GM12878 (cell line): ENCODE measurements at regions not wholly inside any gene's neighbourhood (a gene's known extent, or its start where the extent isn't known, plus 50 kb on each side); places are given as distances from the start of the nearest gene placed in this dataset.

Experiments used
- ATAC-seq: fragments of 200-7000 bp; cut with Tn5 transposase; 3 replicates; pipeline ENCODE4 v1.9.1; 2020; ENCODE audit warnings: mild to moderate bottlenecking, moderate library complexity
- BruUV-seq: library from RNA; stranded (reverse); fragments of 400-500 nt; replicated peaks from 2 replicates; lab custom pipeline; 2021; lab: Mats Ljungman, UMichigan
- CTCF ChIA-PET: fragments of 300-600 bp; sonication (Branson Sonifier 250); formaldehyde crosslinking; extraction: SDS; loops from one replicate; lab custom pipeline; 2021; ENCODE audit warnings: inconsistent platforms; lab: Yijun Ruan, JAX
- POLR2A ChIA-PET: fragments of 350-600 bp; formaldehyde crosslinking; extraction: SDS; loops from one replicate; lab custom pipeline; 2021; ENCODE audit warnings: inconsistent platforms; lab: Charles Lee
- RAD21 ChIA-PET: fragments of 300-600 bp; sonication (Branson Sonifier 250); formaldehyde crosslinking; loops from one replicate; lab custom pipeline; 2023; ENCODE audit warnings: antibody characterized with exemption; ENCODE audit not compliant: unreplicated experiment; lab: Charles Lee
- SMC1A ChIA-PET: fragments of 300-600 bp; sonication (Branson Sonifier 250); formaldehyde crosslinking; loops from one replicate; lab custom pipeline; 2023; ENCODE audit not compliant: unreplicated experiment, uncharacterized antibody; lab: Charles Lee
- DNase-seq: peaks from one replicate; pipeline ENCODE4 v3.0.0-alpha.2; 2011; ENCODE audit warnings: low read depth, low spot score
- FAIRE-seq: peaks from 3 replicates; lab custom pipeline; 2011; peaks lifted over from hg19 to GRCh38; lab: Jason Lieb, UNC
- H2AFZ ChIP-seq: 2 replicates; pipeline ENCODE4 v1.6.0; 2011; ENCODE audit warnings: low read depth, low read length, control low read depth; ENCODE audit not compliant: control insufficient read depth
- H3K27ac ChIP-seq: 2 replicates; pipeline ENCODE4 v1.5.1; 2011; ENCODE audit warnings: control low read depth; ENCODE audit not compliant: control insufficient read depth, insufficient read depth
- H3K27me3 ChIP-seq, 2 experiments: replicated peaks in 1 of 2; 2 replicates each; pipeline versions ENCODE4 v1.6.0 to v1.6.1; 2011; ENCODE audit warnings: low read length in 1 of 2; ENCODE audit not compliant: control insufficient read depth in 2 of 2, insufficient read depth in 2 of 2
- H3K36me3 ChIP-seq, 2 experiments: 2 replicates each; pipeline ENCODE4 v1.5.1; 2011; ENCODE audit warnings: low read length in 1 of 2; ENCODE audit not compliant: control insufficient read depth in 2 of 2, insufficient read depth in 2 of 2
- H3K4me1 ChIP-seq: 2 replicates; pipeline ENCODE4 v1.6.1; 2011; ENCODE audit warnings: mild to moderate bottlenecking, low read length, moderate library complexity, mixed read lengths; ENCODE audit not compliant: control insufficient read depth, insufficient read depth
- H3K4me2 ChIP-seq: 2 replicates; pipeline ENCODE4 v1.6.0; 2011; ENCODE audit warnings: control low read depth; ENCODE audit not compliant: control insufficient read depth, insufficient read depth
- H3K4me3 ChIP-seq: fragments of 200-600 bp; sonication (generic); 2 replicates; pipeline ENCODE4 v1.5.1; 2016
- H3K79me2 ChIP-seq: 2 replicates; pipeline ENCODE4 v1.6.0; 2011; ENCODE audit warnings: low read length; ENCODE audit not compliant: control insufficient read depth, insufficient read depth
- H3K9ac ChIP-seq: 2 replicates; pipeline ENCODE4 v1.8.0; 2011; ENCODE audit warnings: low read length, control low read depth, mixed read lengths; ENCODE audit not compliant: control insufficient read depth, insufficient read depth
- H3K9me3 ChIP-seq: replicated peaks from 3 replicates; pipeline ENCODE4 v1.5.1; 2011; ENCODE audit warnings: mild to moderate bottlenecking, low read length; ENCODE audit not compliant: control insufficient read depth, insufficient read depth
- H4K20me1 ChIP-seq: 2 replicates; pipeline ENCODE4 v1.6.0; 2011; ENCODE audit not compliant: control insufficient read depth, insufficient read depth
- IKZF2 ChIP-seq, 2 experiments: fragments of 450-650 bp; IDR thresholded peaks; 2 replicates each; pipeline ENCODE4 v1.6.1; 2017; ENCODE audit warnings: mild to moderate bottlenecking in 2 of 2, moderate library complexity in 2 of 2
- KAT2A ChIP-seq: conservative IDR thresholded peaks from 2 replicates; pipeline ENCODE4 v1.6.1; 2011; ENCODE audit warnings: low read depth, low read length; ENCODE audit not compliant: control insufficient read depth
- MAX ChIP-seq: IDR thresholded peaks from 2 replicates; pipeline ENCODE4 v1.6.1; 2012; ENCODE audit warnings: low read depth, low read length, improper control_type of control experiment
- MTA2 ChIP-seq: fragments of 450-650 bp; IDR thresholded peaks from 2 replicates; pipeline ENCODE4 v1.6.1; 2016; ENCODE audit warnings: low read depth, mild to moderate bottlenecking, moderate library complexity
- MYB ChIP-seq: fragments of 150-350 bp; IDR thresholded peaks from 2 replicates; pipeline ENCODE4 v1.6.1; 2014; ENCODE audit warnings: mild to moderate bottlenecking, low read depth, low read length, borderline replicate concordance
- NBN ChIP-seq: fragments of 450-650 bp; IDR thresholded peaks from 2 replicates; pipeline ENCODE4 v1.6.1; 2016
- NFYB ChIP-seq: IDR thresholded peaks from 2 replicates; pipeline ENCODE4 v1.6.1; 2011; ENCODE audit warnings: low read depth, mild to moderate bottlenecking, low read length, improper control_type of control experiment, moderate library complexity; ENCODE audit not compliant: insufficient read depth
- NR2F1 ChIP-seq: fragments of 450-650 bp; conservative IDR thresholded peaks from 2 replicates; pipeline ENCODE4 v1.6.1; 2017; ENCODE audit warnings: mild to moderate bottlenecking
- PAX8 ChIP-seq: fragments of 450-650 bp; IDR thresholded peaks from 2 replicates; pipeline ENCODE4 v1.6.1; 2017; ENCODE audit warnings: mild to moderate bottlenecking, moderate library complexity
- PML ChIP-seq: IDR thresholded peaks from 2 replicates; pipeline ENCODE4 v1.6.1; 2012; ENCODE audit warnings: low read length, inconsistent platforms
- POU2F2 ChIP-seq: IDR thresholded peaks from 3 replicates; pipeline ENCODE4 v1.6.1; 2011; ENCODE audit warnings: low read depth, mild to moderate bottlenecking, low read length, borderline replicate concordance
- RUNX3 ChIP-seq: IDR thresholded peaks from 2 replicates; pipeline ENCODE4 v1.6.1; 2012; ENCODE audit warnings: low read length, inconsistent platforms
- SMAD1 ChIP-seq: fragments of 450-650 bp; IDR thresholded peaks from 2 replicates; pipeline ENCODE4 v1.6.1; 2018; ENCODE audit warnings: mild to moderate bottlenecking, low read depth; ENCODE audit not compliant: partially characterized antibody
- SP1 ChIP-seq: IDR thresholded peaks from one replicate; pipeline ENCODE4 v1.6.1; 2011; ENCODE audit warnings: low read depth, low read length
- STAT3 ChIP-seq: IDR thresholded peaks from 2 replicates; pipeline ENCODE4 v1.6.1; 2011; ENCODE audit warnings: low read depth, low read length, improper control_type of control experiment
- WGBS: methylation state at CpG from one replicate; pipeline ENCODE4 v1.1.6; 2016; ENCODE audit warnings: low lambda C conversion rate; ENCODE audit not compliant: insufficient replicate concordance, insufficient coverage; ENCODE audit errors: missing lambda C conversion rate; 5-methylcytosine and 5-hydroxymethylcytosine counted together
- in situ Hi-C: fragments of 300-500 bp; cut with MboI; formaldehyde crosslinking; loops from 9 replicates; pipeline ENCODE4 v1.14.3; 2018; ENCODE audit warnings: mixed read lengths
- intact Hi-C: fragments of 100-400 bp; cut with micrococcal nuclease; formaldehyde crosslinking; loops from one replicate; pipeline ENCODE4 v1.14.2; 2022; ENCODE audit not compliant: unreplicated experiment
- TF ChIP-seq, protein P1 (sequence below): fragments of 450-650 bp; IDR thresholded peaks from 2 replicates; pipeline ENCODE4 v1.6.1; 2017; ENCODE audit warnings: mild to moderate bottlenecking

- RAD21 ChIA-PET, result no interaction called here
- H3K4me2 ChIP-seq, result no peak overlapping the region
- FAIRE-seq, result no peak
Observed at GRCh38 chr10:78699971-78700370, 368.8 kb upstream of the ZMIZ1 start.

More at GRCh38 chr10:78699971-78700370, 368.8 kb upstream of the ZMIZ1 start:
- Histone ChIP-seq H4K20me1 (no peaks in the 10 kb centered on the region), H3K36me3 (no peaks in the 10 kb centered on the region), H3K27ac (no peak overlapping the region), H3K27me3 (no peaks in the 10 kb centered on the region; a peak in 1 of 4 replicates), H3K4me1 (no peaks in the 10 kb centered on the region), H3K79me2 (no peaks in the 10 kb centered on the region)
- CTCF ChIA-PET, result no interaction called here
- in situ Hi-C loops, result no loop called here
- no peak for DNase-seq
- TF ChIP-seq PAX8 (no peak), NFYB (no peak), MTA2 (no peak), IKZF2 (IDR thresholded peaks at IDR 0.05) (no peak), PML (no peak), MYB (no peak), NR2F1 (no peak), KAT2A (no peak), MAX (no peak), RUNX3 (no peak), STAT3 (no peak), SMAD1 (no peak), NBN (no peak), SP1 (no peak), POU2F2 (no peak)
- TF ChIP-seq, protein P1, sequence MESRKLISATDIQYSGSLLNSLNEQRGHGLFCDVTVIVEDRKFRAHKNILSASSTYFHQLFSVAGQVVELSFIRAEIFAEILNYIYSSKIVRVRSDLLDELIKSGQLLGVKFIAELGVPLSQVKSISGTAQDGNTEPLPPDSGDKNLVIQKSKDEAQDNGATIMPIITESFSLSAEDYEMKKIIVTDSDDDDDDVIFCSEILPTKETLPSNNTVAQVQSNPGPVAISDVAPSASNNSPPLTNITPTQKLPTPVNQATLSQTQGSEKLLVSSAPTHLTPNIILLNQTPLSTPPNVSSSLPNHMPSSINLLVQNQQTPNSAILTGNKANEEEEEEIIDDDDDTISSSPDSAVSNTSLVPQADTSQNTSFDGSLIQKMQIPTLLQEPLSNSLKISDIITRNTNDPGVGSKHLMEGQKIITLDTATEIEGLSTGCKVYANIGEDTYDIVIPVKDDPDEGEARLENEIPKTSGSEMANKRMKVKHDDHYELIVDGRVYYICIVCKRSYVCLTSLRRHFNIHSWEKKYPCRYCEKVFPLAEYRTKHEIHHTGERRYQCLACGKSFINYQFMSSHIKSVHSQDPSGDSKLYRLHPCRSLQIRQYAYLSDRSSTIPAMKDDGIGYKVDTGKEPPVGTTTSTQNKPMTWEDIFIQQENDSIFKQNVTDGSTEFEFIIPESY, result no peak
- TF ChIP-seq, all 136 proteins: peak for 0
- H2AFZ ChIP-seq, result no peak overlapping the region
- no peak overlapping the region for H3K9ac ChIP-seq
- ATAC-seq, result no peak
- H3K4me3 ChIP-seq, result no peak overlapping the region
- WGBS, result 31% methylated on average over 3 of the region's 3 CpGs
- intact Hi-C loops, result no loop called here
- ChIA-PET SMC1A (no interaction called here), POLR2A (no interaction called here)
- no TSS peak for BruUV-seq
- no peaks in the 10 kb centered on the region for H3K9me3 ChIP-seq
